Left ventricle myocardium inferior (tissue), 1 donor: ENCODE measurements at regions not wholly inside any gene's neighbourhood (a gene's known extent, or its start where the extent isn't known, plus 50 kb on each side); places are given as distances from the start of the nearest gene placed in this dataset.

ENCODE experiments used
- DNase-seq: peaks from one replicate; pipeline ENCODE4 v3.0.0-alpha.2; 2020
- H3K27ac ChIP-seq: fragments of 200-600 bp; replicated peaks from 2 replicates; pipeline ENCODE4 v1.8.0; 2021
- H3K27me3 ChIP-seq: fragments of 200-600 bp; 2 replicates; pipeline ENCODE4 v1.8.0; 2021; ENCODE audit warnings: low read depth
- H3K36me3 ChIP-seq: fragments of 200-600 bp; 2 replicates; pipeline ENCODE4 v1.8.0; 2021
- H3K4me1 ChIP-seq: fragments of 200-600 bp; 2 replicates; pipeline ENCODE4 v1.8.0; 2021
- H3K4me3 ChIP-seq: fragments of 200-600 bp; 2 replicates; pipeline ENCODE4 v1.8.0; 2021; ENCODE audit warnings: mild to moderate bottlenecking, moderate library complexity
- H3K9me3 ChIP-seq: fragments of 200-600 bp; replicated peaks from 2 replicates; pipeline ENCODE4 v1.8.0; 2021
- intact Hi-C: fragments of 100-400 bp; cut with micrococcal nuclease; formaldehyde crosslinking; loops from one replicate; pipeline ENCODE4 v1.11.0; 2022
- TF ChIP-seq, protein P1 (sequence below): fragments of 200-600 bp; IDR thresholded peaks from 2 replicates; pipeline ENCODE4 v1.8.0; 2021; ENCODE audit warnings: antibody characterized with exemption, mild to moderate bottlenecking, borderline replicate concordance
- donor health status: DM: no; HTN: yes; CAD: no; lungs with severe emphysema.

DNA sequence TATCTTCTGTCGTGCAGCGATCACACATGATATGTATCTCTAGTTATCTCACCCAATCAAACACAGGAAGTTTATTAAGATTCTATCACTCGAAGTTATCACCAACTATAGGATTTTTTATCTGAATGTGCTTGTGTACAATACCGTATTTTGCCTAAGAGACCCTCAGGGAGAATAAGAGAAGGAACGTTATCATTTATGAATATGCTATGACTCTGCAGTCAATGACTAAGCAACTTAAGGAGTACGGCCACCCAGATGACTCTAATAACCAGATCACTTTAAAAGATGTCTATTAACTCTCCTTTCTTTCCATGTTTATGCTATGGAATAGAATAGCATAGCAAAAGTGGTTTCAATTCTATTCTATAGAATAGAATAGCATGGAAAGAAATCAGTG is 486.4 kb downstream of the BCL11B start:
- no peak for DNase-seq
- Histone ChIP-seq H3K4me1 (no peaks in the 10 kb centered on the region), H3K27ac (no peak overlapping the region), H3K36me3 (no peaks in the 10 kb centered on the region), H3K9me3 (no peaks in the 10 kb centered on the region), H3K4me3 (no peak overlapping the region), H3K27me3 (peaks cover 33% of the 10 kb centered on the region)
- TF ChIP-seq, protein P1, sequence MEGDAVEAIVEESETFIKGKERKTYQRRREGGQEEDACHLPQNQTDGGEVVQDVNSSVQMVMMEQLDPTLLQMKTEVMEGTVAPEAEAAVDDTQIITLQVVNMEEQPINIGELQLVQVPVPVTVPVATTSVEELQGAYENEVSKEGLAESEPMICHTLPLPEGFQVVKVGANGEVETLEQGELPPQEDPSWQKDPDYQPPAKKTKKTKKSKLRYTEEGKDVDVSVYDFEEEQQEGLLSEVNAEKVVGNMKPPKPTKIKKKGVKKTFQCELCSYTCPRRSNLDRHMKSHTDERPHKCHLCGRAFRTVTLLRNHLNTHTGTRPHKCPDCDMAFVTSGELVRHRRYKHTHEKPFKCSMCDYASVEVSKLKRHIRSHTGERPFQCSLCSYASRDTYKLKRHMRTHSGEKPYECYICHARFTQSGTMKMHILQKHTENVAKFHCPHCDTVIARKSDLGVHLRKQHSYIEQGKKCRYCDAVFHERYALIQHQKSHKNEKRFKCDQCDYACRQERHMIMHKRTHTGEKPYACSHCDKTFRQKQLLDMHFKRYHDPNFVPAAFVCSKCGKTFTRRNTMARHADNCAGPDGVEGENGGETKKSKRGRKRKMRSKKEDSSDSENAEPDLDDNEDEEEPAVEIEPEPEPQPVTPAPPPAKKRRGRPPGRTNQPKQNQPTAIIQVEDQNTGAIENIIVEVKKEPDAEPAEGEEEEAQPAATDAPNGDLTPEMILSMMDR = no peak
- intact Hi-C loops = no loop called here

DNA sequence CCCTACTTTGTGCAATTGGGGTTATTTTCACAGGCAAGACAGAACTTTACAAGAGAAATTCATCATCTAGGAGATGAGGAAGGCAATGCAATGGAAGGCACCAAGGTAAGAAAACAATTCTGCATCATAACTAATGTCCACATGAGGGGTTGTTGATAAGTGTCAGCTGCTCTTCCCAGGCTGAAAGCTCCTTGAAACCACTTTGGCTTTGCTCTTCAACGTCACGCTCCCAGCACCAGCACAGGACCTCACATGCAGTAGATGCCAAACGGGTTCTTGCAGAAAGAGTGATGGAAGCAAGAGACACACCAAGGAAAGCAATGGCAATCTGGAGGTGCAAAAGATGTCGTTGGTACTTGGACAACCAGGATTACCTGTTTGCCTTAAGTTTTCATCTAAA is 485.5 kb downstream of the BCL11B start:
- Histone ChIP-seq H3K36me3 (no peaks in the 10 kb centered on the region), H3K4me1 (no peaks in the 10 kb centered on the region), H3K9me3 (no peaks in the 10 kb centered on the region), H3K27me3 (peaks cover 33% of the 10 kb centered on the region), H3K27ac (no peak overlapping the region), H3K4me3 (no peak overlapping the region)
- no peak for DNase-seq
- intact Hi-C loops = no loop called here
- TF ChIP-seq, protein P1 = no peak

DNA sequence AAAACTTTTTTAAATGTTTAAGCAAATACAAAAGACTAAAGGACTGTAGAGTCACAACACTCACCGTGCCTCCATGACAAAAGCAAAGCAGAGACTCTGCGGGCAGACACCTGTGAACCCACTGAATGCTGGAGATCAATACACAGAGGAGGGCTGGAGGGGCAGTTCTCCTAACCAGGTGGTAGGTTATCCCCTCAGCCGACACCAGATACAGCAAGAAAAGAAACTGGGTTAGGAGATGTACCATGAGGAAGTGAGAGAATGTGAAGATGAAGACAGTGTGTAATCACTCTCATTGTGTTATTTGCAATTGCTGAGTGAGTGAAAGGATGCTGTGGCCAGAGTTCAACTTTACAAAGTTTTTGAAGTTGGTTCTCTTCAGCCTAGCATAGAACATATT is 480.3 kb downstream of the BCL11B start:
- Histone ChIP-seq H3K4me3 (no peak overlapping the region), H3K36me3 (no peaks in the 10 kb centered on the region), H3K4me1 (no peaks in the 10 kb centered on the region), H3K9me3 (peaks cover 23% of the 10 kb centered on the region), H3K27me3 (peaks cover 28% of the 10 kb centered on the region), H3K27ac (no peak overlapping the region)
- TF ChIP-seq, protein P1 = no peak
- intact Hi-C loops = no loop called here
- no peak for DNase-seq

DNA sequence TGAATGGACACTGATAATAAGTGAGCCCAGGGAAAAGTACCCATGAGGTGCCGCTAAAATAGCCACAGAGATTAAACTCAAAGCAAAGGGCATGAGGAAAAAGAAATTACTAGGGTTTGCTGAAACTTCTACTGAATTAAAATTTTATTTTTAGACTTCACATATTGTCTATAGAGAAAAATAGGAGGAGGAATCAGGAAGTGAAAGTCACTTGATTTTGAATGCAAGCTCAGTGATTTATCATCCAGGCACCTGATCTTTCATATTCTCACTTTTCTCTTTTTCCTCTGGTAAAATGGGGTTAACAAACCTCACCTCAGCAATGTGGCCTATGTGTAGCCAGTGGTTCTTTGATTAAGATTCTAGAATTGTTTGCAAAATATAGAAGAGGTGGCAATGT is 479.8 kb downstream of the BCL11B start:
- H3K9me3 ChIP-seq = peaks cover 23% of the 10 kb centered on the region
- no peak for DNase-seq
- H3K36me3 ChIP-seq = no peaks in the 10 kb centered on the region
- H3K27me3 ChIP-seq = peaks cover 23% of the 10 kb centered on the region
- intact Hi-C loops = no loop called here
- no peak overlapping the region for H3K4me3 ChIP-seq
- no peak overlapping the region for H3K27ac ChIP-seq
- TF ChIP-seq, protein P1 = no peak
- no peaks in the 10 kb centered on the region for H3K4me1 ChIP-seq

DNA sequence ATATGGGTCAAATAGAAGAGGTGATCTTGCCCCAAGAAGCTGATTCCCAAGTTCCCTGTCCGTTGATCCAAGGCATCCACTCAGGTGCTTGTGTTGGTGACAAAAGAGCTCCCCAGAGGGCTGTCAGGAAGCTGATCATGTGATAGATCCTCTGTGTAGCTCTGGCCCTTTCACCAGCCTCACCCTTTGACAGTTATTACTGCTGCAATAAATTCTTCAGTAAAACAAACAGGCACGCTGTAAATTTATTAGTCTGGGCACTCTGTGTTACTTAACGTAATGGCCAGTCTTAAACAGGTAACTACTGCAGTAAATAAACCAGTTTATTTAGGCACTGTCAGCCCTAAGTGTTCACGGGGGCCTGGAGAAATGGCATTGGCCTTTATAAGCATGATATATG is 473.9 kb downstream of the BCL11B start:
- Histone ChIP-seq H3K4me1 (no peaks in the 10 kb centered on the region), H3K4me3 (no peak overlapping the region), H3K36me3 (no peaks in the 10 kb centered on the region), H3K27me3 (peaks cover 34% of the 10 kb centered on the region), H3K27ac (no peak overlapping the region), H3K9me3 (peaks cover 21% of the 10 kb centered on the region)
- no peak for DNase-seq
- intact Hi-C loops = no loop called here
- TF ChIP-seq, protein P1 = no peak

DNA sequence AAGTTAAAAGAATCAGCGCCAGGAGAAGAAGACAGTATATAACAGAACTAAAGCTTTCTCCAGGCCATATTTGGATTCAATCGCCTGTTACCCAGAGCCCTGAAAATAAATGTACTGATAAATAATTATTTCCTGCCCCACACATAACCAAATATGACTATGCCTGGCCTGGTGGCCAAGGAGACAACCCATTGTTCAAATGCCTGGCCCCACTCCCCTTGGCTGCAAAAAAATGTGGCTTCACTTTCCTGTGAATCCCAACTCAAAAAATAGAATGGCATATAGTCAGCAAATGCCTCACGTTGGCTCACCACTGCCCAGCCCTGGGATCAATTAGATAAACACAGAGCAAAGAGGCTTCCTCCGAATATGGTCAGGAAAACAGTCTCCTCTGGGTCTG is 472.1 kb downstream of the BCL11B start:
- DNase-seq = no peak
- TF ChIP-seq, protein P1 = no peak
- H3K4me3 ChIP-seq = no peak overlapping the region
- no peaks in the 10 kb centered on the region for H3K36me3 ChIP-seq
- H3K27me3 ChIP-seq = peaks cover 44% of the 10 kb centered on the region
- H3K9me3 ChIP-seq = peaks cover 3% of the 10 kb centered on the region
- H3K27ac ChIP-seq = no peak overlapping the region
- intact Hi-C loops = no loop called here
- no peaks in the 10 kb centered on the region for H3K4me1 ChIP-seq
